ENCODE measurements at regions not wholly inside any gene's neighbourhood (a gene's known extent, or its start where the extent isn't known, plus 50 kb on each side); places are given as distances from the start of the nearest gene placed in this dataset.

DNA sequence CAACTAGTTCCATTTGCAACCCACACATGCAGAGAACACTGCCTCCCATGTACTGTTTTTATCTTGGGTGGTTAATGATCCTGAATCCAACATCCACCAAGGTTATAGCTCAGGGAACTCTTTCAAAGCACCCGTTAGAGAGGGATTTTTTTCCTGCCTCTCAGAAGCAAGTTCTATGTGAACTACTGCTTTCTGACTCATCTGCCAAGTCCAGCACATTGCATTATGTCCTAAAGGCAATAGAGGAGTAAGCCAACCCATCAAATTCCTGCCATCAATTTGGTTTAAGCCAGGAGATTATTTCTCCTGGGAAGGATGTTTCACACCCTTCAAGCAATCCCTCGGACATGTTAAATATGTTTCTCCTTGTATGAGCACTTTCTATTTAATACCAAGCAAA lies 334.5 kb downstream of the GASK1B start:
- no peak for DNase-seq

DNA sequence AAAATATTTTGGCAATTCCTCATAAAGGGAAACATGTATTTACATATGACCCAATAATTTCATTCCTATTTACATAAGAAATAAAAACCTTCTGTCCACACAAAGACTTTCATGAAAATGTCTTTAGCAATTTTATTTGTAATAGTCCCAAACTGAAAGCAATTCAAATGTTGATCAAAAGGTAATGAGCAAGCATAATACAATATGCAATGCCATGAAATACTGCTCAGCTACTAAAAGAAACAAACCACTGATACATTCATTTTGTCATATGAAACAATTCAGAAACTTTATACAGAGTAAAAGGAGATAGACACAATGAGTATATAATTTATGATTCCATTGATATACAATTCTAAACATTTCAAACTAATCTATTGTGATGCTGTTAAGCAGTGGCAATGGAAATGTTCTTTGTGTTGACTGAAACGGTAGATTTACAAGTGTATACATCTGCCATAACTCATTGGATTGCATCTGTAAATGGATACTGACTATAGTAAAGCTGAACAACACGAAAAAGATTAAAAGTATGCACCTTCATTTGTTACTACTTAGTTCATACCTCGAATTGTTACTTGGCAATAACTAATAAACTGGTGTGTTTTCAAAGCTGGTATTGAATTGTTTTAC lies 335.6 kb downstream of the GASK1B start:
- DNase-seq: no peak

DNA sequence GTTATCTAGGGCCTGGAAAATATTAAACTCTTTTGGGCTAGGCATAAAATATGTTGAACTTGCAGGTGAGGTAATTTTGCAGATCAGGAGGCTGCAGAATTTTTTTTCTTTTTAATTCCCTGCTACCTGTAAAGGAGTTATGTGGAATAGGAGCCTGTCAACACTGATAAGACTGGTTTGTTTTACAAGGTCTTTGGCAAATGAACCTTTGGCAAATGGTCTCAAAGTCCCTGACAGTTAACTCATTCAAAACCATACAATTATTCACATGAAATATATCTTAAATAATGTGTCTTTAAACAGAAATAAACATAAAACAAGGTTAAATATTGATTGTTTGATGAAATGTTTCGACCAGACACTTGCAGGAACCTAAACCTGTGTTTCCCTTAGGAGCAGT lies 340.2 kb downstream of the GASK1B start:
- no peak for DNase-seq

DNA sequence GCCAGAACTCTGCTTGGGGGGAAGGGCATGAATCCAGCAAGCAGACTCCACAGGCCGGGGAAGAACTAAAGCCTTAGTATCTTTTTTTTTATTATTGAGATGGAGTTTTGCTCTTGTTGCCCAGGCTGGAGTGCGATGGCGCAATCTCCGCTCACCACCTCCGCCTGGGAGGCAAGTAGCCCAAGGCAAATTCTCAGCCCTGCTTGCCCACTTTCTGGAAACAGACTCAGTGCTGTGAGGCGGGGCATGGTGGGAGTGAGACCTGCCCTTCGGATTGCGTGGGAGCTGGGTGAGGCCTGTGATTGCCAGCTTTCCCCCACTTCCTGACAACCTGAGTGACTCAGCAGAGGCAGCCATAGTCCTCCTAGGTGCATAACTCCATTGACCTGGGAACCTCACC lies 348.8 kb downstream of the GASK1B start:
- DNase-seq: no peak

DNA sequence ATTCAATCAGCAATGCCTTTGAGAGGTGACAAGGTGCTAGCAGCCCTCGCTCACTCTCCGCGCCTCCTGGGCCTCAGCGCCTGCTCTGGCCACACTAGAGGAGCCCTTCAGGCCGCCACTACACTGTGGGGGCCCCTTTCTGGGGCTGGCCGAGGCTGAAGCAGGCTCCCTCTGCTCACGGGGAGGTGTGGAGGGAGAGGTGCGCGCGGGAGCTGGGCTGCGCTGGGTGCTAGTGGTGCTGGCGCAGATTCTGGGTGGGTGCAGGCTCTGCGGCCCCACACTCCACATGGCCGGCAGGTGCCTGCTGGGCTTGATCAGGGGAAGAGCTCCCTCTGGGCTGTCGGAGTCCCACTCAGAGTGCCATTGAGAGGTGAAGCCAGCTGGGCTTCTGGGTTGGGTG lies 351.0 kb downstream of the GASK1B start:
- no peak for DNase-seq

DNA sequence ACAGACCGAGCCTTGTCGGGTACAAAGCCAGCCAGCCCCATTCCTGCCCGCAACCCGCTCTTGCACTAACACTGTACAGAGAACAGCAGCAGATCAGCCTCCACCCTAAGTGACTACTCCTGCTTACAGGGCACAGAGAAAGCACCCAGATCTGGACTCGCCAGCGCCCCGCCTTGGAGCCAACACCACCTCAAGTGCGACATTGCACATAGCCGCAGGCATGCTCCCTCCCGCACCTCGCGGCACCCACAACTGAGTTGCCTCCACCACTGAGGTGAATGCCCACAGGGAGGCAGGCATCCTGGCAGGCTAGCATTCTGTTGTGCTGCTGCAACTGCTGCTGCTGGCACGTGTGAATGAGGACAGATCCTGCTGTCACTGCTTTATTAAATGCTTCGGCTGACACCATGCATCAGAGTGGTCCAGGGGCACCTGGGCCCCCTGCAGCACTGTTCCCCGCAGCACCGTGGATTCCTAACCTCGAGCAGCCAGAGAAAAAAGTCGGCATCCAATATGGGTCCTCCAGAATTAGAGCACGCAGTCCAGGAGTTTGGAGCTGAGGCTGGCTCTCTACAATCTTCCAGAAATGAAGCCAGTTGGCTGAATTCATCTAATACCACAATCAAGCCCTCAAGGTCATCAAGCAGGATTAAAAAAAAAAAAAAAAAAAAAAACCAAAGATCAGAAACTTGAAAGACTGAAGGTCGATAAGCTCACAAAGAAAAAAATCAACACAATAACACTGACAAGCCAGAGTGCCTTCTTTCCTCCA lies 352.9 kb downstream of the GASK1B start:
- DNase-seq: no peak

DNA sequence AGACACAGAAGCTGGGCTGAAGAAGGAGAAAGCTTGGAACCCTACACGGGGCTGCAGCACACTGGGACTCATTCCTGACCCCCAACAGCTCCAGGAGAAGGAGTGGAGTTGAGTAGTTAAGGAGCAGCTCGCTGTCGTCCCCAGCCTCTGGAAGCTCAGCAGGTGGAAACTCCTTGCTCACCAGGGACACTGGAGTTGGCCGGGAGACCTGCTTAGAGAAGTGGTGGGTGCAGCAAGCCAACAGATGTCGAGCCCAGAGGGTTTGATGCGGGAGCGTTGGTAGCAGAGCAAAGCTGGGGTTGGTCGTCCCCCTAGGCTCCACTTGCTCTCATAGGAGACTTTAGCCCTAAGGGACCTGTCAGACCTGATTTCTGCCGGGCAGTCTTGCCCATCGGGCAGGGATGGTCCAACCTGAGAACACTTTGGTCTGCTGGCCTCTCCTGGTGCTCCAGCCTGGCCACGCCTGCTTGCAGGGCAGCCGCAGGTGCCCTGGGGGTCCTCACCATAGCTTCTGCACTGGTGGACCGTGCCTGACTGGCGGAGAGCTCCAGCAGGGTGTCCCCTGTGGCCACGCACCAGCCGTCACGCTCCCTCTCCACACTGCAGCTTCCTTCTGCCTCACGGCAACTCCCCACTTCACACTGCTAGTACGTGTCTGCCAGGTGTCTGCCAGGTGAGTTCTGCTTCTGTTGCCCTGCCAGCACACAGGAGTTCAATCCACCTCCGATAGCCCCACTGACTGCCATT lies 353.7 kb downstream of the GASK1B start:
- DNase-seq: no peak

DNA sequence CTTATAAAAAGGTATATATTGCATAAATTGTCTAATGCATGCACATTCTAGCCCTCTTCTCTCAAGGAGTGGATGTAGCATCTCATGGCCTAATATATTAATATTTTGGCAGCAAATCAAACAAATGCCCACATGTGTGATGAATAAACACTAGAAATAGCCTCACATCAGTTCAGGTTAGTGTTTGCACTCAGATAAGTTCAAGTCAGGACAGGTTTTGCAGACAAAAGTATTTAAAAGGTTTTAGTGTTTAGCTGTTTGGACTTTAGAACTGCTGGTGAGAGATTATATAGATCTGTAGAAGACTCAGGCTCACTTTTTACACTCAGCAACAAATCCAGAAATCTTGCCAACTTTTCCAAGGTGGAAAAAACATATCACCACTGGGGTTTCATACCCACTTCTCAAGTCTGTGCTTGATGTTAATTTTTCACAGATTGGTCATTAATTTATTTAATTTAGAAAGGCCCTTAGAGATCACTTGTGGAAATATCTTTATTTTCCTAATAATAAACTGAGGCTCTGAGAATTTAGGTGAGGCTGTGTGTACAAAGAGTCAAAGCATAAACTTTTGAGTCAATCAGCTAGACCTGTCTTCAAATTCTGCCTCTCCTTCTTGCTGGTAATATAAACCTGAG lies 362.6 kb downstream of the GASK1B start:
- DNase-seq: no peak

DNA sequence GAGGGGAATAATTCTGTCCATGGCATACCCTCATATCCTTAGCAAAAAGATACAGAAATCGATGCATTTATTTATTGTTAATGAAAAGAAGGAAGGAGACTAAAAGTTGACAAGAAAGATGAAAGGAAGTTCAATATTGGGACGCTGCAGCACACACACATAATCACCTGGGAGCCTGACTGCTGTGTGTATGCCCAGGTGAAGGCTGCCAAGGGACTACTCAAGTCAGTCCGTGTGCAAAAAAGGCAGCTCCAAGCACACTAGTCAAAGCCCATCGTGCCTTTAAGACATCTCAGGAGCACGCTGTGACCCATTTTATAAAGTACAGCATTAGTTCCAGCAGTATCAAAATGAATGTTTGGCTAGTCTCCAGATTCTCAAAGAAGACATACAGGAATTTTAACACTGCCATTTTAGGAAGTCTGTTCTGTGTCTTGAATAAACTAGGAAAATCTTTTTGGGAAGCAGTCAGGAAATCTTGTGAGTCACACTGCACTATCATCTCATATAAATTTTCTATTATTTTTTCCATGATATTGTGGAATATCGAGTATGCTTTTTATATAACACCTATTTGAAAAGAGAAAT lies 363.9 kb downstream of the GASK1B start:
- DNase-seq: no peak

DNA sequence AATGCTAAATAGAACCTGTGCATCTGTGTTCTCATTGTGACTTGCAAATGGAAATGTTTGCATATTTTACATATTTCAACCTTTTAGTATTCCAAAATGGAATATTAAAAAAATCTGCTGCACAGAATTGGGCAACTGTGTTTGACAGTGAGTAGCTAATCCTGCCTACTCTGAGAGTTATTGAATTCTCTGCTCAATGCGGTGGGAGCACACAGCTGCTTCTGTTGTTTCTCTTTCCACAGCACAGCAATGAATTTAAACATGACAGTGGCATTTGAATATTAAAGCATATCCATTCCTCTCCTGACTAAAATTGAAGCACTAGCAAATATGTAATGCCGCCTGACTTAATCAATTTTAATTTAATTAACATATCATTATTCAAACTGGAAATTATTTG lies 366.6 kb downstream of the GASK1B start:
- no peak for DNase-seq

DNA sequence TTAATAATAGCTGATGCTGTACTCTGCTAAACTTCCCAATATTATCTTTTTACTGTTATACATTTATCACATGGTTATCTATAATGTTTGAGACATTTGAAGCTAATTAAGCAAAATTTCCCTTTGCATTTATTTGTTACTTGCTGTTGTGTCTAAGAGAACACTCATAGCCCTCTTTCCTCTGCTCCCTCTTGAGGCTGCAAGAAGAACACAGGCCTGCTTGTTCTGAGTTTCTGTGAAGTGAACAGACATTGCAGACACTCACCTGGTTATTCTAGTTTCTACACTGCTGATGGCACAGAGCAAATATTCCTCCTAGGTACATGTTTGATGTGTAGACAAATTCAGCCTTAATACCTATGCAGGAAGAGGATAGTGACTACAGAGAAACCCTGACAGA lies 367.8 kb downstream of the GASK1B start:
- DNase-seq: no peak

DNA sequence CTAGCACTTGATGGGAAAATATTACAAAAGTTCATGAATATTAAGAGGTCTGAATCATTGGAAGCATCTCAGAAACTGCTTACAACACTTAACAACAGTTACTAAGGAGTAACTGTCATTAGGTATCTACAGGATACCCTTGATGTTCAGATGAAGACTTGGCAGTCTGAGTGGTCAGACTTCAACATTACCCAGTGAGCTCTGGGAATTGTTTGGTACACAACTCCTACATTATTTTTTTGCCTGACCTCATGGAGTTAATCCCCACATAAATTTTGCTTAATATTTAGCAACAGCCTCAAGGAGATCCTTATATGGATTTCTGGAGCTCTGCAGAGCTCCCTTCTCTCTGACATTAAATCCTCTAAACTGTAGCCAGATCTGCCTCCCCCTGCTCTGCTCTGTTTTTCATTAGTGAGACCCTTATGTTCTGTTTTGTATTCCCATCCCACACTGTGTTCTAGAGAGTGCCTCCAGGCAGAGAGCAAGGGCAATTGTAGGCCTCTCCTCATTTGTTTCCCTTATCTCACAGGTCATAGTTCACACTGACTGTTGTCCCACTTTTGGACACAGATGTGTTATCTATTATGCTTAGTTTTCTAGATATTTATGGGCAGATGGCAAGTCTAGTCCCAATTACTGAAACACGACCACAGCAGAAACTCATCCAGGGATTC lies 368.8 kb downstream of the GASK1B start:
- DNase-seq: no peak

DNA sequence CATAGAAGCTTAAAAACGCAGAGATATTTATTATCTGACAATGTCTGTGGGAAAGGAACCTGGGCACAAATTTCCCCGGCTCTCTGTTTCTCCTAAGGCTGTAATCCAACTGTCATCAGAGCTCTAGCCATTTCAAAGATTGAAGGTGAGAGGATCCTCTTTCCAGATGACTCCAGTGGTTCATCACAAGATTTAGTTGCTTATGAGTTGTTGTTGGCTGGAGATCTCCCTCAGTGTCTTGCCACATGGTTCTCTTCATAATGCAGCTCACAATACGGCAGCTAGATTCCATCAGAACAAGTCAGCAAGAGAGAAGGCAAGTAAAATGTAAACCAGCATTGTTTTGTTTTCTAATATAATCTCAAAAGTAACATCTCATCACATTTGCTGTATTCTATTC lies 369.4 kb downstream of the GASK1B start:
- DNase-seq: no peak

DNA sequence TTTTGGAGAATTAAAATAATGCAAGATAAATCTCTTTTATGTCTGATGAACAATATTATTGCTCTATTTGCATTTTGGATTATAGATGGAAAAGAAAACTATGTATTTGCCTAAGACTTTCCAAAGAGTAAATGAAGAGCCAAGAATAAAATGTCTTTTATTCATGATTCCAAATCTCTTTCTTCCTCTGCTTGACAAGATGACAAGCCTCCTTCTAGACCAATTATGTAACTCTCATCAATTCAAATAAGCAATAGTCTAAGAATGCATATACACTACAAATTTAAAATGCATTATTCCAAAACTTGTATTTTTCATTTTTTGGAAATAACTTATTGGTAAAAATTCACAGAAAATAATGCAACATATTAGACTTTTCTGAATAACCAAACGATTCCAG lies 377.3 kb downstream of the GASK1B start:
- DNase-seq: no peak

DNA sequence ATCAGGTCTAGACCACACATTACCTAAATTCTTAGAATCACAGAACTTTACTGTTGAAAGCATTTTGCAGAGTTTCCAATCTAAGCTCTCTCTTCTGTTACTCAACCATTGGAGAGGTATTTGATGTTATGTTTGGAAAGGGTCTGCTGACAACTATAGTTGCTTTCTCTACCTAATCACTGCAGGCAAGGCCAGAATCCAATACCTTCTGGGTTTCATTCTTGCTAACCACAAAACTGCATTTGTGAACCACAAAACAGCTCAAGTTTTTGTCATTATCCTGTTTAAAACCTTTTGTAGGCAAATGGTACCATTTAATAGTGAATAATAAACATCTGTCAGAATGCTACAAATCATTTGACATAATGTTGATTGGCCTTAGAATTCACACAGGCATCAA lies 380.1 kb downstream of the GASK1B start:
- no peak for DNase-seq

DNA sequence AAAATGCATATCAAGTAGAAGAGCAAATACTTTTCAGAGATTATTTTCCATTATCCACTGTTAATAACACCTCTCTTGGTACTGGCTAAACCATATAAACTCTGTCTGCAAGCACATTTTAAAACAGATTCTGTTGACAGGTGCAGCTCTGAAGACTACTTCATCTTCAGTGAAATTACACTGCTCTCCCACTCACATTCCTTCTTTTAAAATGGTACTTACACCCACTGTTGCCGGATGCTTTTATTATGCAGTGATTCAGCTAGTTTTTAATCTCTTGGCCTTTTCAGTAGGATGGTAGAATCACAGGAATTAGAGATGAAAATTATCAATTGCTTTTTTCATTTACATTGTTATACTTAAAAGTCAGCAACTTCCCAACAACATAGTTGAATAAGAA lies 381.6 kb downstream of the GASK1B start:
- DNase-seq: no peak

DNA sequence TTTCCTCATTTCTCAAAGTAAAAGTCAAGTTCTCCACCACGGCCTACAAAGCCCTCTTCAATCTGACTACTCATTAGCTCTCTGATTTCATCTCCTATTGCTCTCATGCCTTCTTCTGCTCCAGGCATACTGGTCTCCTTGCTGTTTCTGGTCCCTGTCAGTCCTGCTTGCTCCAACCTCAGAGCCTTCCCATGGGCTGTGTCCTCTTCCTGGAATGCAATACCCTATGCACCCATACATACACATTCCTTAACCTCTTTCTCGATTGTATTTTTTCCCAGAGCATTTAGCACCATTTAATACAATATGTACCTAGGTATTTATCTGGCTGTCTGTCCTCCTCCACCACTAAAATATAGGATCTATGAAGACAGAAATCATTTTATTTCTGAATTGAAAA lies 385.2 kb downstream of the GASK1B start:
- no peak for DNase-seq

DNA sequence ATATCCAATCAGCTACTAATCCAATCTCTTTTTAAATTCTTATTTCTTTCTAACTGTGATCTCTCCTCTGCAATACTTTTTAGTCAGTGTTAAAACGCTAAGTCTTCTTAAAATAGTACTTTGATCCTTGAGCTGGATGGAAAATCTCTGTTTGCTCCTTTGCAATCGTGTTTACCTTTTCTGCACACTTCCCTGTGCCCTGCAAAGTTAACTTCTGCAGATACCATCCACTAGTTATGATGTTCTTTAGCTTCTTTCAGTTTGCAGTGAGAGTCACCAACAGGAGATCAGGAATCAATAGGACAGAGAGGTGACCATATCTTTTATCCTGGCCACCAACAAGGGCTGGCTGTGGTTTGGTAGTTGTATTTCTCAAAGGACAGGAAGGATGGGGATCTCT lies 391.5 kb downstream of the GASK1B start:
- no peak for DNase-seq

DNA sequence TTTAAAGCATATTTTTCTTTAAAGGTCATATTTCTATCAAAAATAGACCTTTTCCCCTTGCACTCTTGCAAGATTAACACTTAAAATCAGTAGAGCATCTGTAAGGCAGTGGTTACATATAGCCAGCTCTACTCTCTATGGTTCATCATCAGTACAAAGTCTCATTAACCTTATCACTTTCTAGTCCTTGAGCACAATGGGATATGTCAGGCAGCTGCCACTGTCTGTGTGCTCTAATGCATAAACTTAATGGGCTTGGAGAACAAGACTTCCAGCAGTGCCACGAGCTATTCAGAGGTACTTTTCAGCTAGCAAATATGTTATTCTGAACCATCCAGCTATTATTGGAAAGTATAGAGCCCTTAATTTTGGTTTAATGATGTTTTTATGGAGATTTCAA lies 393.7 kb downstream of the GASK1B start:
- no peak for DNase-seq

DNA sequence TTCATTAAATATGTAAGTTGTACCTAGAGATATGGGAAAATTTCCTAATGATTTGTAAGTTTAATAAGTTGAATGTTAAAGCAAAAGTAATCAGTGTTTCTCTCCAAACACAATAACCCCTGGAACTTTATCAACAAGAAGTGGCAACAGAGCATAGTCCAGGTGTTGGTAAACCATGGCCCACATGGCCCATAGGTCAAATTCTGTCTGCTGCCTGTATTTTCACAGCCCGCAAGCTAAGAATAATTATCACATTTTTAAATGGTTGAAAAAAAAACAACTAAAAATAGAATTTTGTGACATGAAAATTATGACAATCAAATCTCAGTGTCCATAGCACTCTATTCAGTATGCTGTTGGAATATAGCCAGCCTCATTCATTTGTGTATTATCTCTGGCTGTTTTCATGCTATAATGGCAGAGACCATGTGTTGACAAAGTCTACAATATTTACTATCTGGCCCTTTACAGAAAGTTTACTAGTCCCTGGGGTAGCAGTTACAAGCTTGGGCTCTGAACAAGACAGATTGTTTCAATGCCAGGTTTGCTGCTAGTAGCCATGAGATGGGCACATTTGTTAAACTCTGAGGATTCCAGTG lies 395.8 kb downstream of the GASK1B start:
- DNase-seq: no peak

DNA sequence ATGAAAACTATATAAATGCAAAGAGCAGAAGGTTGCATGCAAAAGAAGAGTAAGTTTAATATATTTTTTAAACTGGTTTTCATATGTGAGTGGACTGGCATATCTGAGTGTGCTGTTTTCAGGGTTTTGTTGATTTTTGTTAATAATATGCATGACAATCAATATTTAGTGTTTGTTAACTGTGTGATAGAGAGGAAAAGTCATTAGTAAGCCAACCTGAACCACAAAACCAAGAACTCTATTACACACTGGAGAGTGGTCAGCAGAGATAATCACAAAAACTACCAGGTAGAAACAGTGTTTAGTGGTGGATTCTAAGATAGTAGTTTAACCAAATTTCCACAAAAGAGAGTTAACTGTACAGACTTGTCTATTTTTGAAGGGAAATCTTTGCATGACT lies 396.9 kb downstream of the GASK1B start:
- DNase-seq: no peak

DNA sequence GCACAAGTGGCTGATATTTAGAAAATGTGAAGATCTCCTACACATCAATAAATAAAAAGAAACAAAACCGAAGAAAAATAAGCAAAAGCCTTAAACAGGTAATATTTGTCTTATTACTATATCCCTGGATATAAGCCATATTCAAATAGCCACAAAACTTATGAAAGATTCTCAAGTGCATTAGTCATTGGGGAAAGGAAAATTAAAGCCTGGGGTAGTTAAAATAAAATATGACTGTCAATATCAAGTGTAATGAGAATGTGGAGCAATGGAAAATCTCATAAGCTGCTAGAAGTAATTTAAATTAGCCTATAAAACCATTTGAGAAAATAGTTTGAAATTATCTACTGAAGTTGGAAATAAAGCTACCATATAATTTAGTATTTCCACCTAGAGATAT lies 399.9 kb downstream of the GASK1B start:
- no peak for DNase-seq

All from activated T-cell treated with anti-CD3 and anti-CD28 coated beads, Interleukin-2, amount 50 U/mL, for 48 hours (primary cell).